Liver (tissue), 8 donors: ENCODE measurements at regions not wholly inside any gene's neighbourhood (a gene's known extent, or its start where the extent isn't known, plus 50 kb on each side); places are given as distances from the start of the nearest gene placed in this dataset.

Source experiments
- DNase-seq: peaks from one replicate; pipeline ENCODE4 v3.0.0-alpha.2; 2017; ENCODE audit warnings: low spot score
- H3K27ac ChIP-seq, 2 donors: one replicate each; pipeline ENCODE4 v1.7.0; 2013; ENCODE audit warnings: inconsistent platforms in 2 of 2, low read length in 2 of 2, control low read depth in 1 of 2, low read depth in 1 of 2, mild to moderate bottlenecking in 1 of 2
- H3K27me3 ChIP-seq, 4 donors: one replicate each; pipeline versions ENCODE4 v1.6.1 to v1.7.0; 2013; ENCODE audit warnings: low read length in 3 of 4, inconsistent platforms in 1 of 4, mild to moderate bottlenecking in 1 of 4, moderate library complexity in 1 of 4; ENCODE audit not compliant: control insufficient read depth in 4 of 4, insufficient read depth in 4 of 4
- H3K36me3 ChIP-seq, 4 donors: one replicate each; pipeline versions ENCODE4 v1.6.1 to v1.7.0; 2013; ENCODE audit warnings: low read length in 3 of 4, mild to moderate bottlenecking in 3 of 4, low read depth in 1 of 4, moderate library complexity in 1 of 4; ENCODE audit not compliant: control insufficient read depth in 4 of 4, insufficient read depth in 3 of 4
- H3K4me1 ChIP-seq, 4 donors: one replicate each; pipeline versions ENCODE4 v1.6.1 to v1.7.0; 2013; ENCODE audit warnings: low read length in 3 of 4, mild to moderate bottlenecking in 3 of 4, moderate library complexity in 1 of 4; ENCODE audit not compliant: control insufficient read depth in 4 of 4, insufficient read depth in 4 of 4
- H3K4me3 ChIP-seq, 3 donors: one replicate each; pipeline versions ENCODE4 v1.6.1 to v1.7.0; 2013; ENCODE audit warnings: low read length in 3 of 3, control low read depth in 1 of 3, low read depth in 1 of 3, mild to moderate bottlenecking in 1 of 3
- H3K9ac ChIP-seq, 2 donors: one replicate each; pipeline ENCODE4 v1.7.0; 2013; ENCODE audit warnings: low read length in 2 of 2, mild to moderate bottlenecking in 2 of 2, moderate library complexity in 2 of 2, control low read depth in 1 of 2, low read depth in 1 of 2
- H3K9me3 ChIP-seq, 4 donors: one replicate each; pipeline versions ENCODE4 v1.6.1 to v1.7.0; 2013; ENCODE audit warnings: low read length in 3 of 4; ENCODE audit not compliant: control insufficient read depth in 4 of 4
- ATF3 ChIP-seq: IDR thresholded peaks from 2 replicates; pipeline ENCODE4 v1.6.1; 2016; ENCODE audit warnings: antibody characterized with exemption
- CTCF ChIP-seq: fragments of 150-350 bp; IDR thresholded peaks from 2 replicates; pipeline ENCODE4 v1.5.1; 2017; ENCODE audit warnings: improper control_type of control experiment, low read depth, low read length; ENCODE audit not compliant: missing input control
- EGR1 ChIP-seq, 2 donors: IDR thresholded peaks; 2 replicates each; pipeline ENCODE4 v1.6.1; 2016 to 2018; ENCODE audit warnings: antibody characterized with exemption in 2 of 2, low read depth in 2 of 2
- FOXA2 ChIP-seq: IDR thresholded peaks from 2 replicates; pipeline ENCODE4 v1.6.1; 2016; ENCODE audit warnings: antibody characterized with exemption
- HNF4A ChIP-seq, 2 donors: conservative IDR thresholded peaks; 2 replicates each; pipeline ENCODE4 v1.6.1; 2016; ENCODE audit warnings: antibody characterized with exemption in 2 of 2, mild to moderate bottlenecking in 2 of 2
- HNF4G ChIP-seq: IDR thresholded peaks from 2 replicates; pipeline ENCODE4 v1.6.1; 2016; ENCODE audit warnings: antibody characterized with exemption
- JUND ChIP-seq, 2 donors: IDR thresholded peaks; 2 replicates each; pipeline ENCODE4 v1.6.1; 2016; ENCODE audit warnings: antibody characterized with exemption in 2 of 2
- MAX ChIP-seq: IDR thresholded peaks from 2 replicates; pipeline ENCODE4 v1.6.1; 2016; ENCODE audit warnings: antibody characterized with exemption
- NR2F2 ChIP-seq: IDR thresholded peaks from 2 replicates; pipeline ENCODE4 v1.6.1; 2016; ENCODE audit warnings: antibody characterized with exemption
- RAD21 ChIP-seq, 2 donors: IDR thresholded peaks; 2 replicates each; pipeline ENCODE4 v1.6.1; 2016; ENCODE audit warnings: antibody characterized with exemption in 2 of 2, mild to moderate bottlenecking in 2 of 2
- REST ChIP-seq: IDR thresholded peaks from 2 replicates; pipeline ENCODE4 v1.6.1; 2016; ENCODE audit warnings: antibody characterized with exemption, mild to moderate bottlenecking
- RXRA ChIP-seq, 2 donors: IDR thresholded peaks; 2 replicates each; pipeline ENCODE4 v1.6.1; 2017 to 2018; ENCODE audit warnings: antibody characterized with exemption in 2 of 2, mild to moderate bottlenecking in 1 of 2
- SP1 ChIP-seq: IDR thresholded peaks from 2 replicates; pipeline ENCODE4 v1.6.1; 2018; ENCODE audit warnings: antibody characterized with exemption, mild to moderate bottlenecking
- TAF1 ChIP-seq: conservative IDR thresholded peaks from 2 replicates; pipeline ENCODE4 v1.6.1; 2016; ENCODE audit warnings: antibody characterized with exemption, mild to moderate bottlenecking
- YY1 ChIP-seq: IDR thresholded peaks from 2 replicates; pipeline ENCODE4 v1.6.1; 2016; ENCODE audit warnings: antibody characterized with exemption, mild to moderate bottlenecking
- ZBTB33 ChIP-seq: IDR thresholded peaks from 2 replicates; pipeline ENCODE4 v1.6.1; 2016; ENCODE audit warnings: antibody characterized with exemption
- WGBS: extraction: QIAGEN DNeasy Blood & Tissue Kit; methylation state at CpG from one replicate; pipeline ENCODE4 v1.1.7; 2013; 5-methylcytosine and 5-hydroxymethylcytosine counted together
- donor health status: healthy.
- donor health status: healthy.
- donor health status: healthy.
- donor health status: healthy.
- donor health status: healthy.

- no peak overlapping the region for H3K27ac ChIP-seq
- H3K36me3 ChIP-seq = no peaks in the 10 kb centered on the region
- TF ChIP-seq EGR1 (IDR thresholded peaks at IDR 0.05; ENCODE audit: low read depth in 2 of 2) (no peak), ZBTB33 (no peak), JUND (IDR thresholded peaks at IDR 0.05) (no peak), ATF3 (no peak), NR2F2 (no peak), RAD21 (IDR thresholded peaks at IDR 0.05) (no peak), SP1 (no peak), FOXA2 (no peak), HNF4A (conservative IDR thresholded peaks at IDR 0.05) (no peak), RXRA (IDR thresholded peaks at IDR 0.05) (no peak), HNF4G (no peak)
- no peak overlapping the region for H3K4me3 ChIP-seq
- H3K9me3 ChIP-seq = no peaks in the 10 kb centered on the region
- no peaks in the 10 kb centered on the region for H3K27me3 ChIP-seq
- H3K9ac ChIP-seq = no peak overlapping the region
- 78% methylated on average over 3 of the region's 3 CpGs for WGBS
- H3K4me1 ChIP-seq = no peaks in the 10 kb centered on the region
- no peak for DNase-seq
These were observed 75.0 kb upstream of the RAD23B start for GRCh38 chr9:107208121-107208520.

GRCh38 chr9:107210775-107211174 lies 72.3 kb upstream of the RAD23B start:
- H3K27ac ChIP-seq = no peak overlapping the region
- no peaks in the 10 kb centered on the region for H3K4me1 ChIP-seq
- TF ChIP-seq SP1 (no peak), REST (no peak), ZBTB33 (no peak), RAD21 (IDR thresholded peaks at IDR 0.05) (no peak), FOXA2 (no peak), EGR1 (IDR thresholded peaks at IDR 0.05; ENCODE audit: low read depth in 2 of 2) (no peak), YY1 (no peak), JUND (IDR thresholded peaks at IDR 0.05) (no peak), TAF1 (no peak), NR2F2 (no peak), ATF3 (no peak), RXRA (IDR thresholded peaks at IDR 0.05) (no peak), CTCF (no peak), MAX (no peak), HNF4A (conservative IDR thresholded peaks at IDR 0.05) (no peak)
- no peaks in the 10 kb centered on the region for H3K9me3 ChIP-seq
- H3K27me3 ChIP-seq = no peaks in the 10 kb centered on the region
- DNase-seq = no peak
- H3K4me3 ChIP-seq = no peak overlapping the region
- 94% methylated on average over 6 of the region's 6 CpGs for WGBS
- H3K36me3 ChIP-seq = no peaks in the 10 kb centered on the region
- no peak overlapping the region for H3K9ac ChIP-seq
